GM21786 (cell line): ENCODE measurements at regions not wholly inside any gene's neighbourhood (a gene's known extent, or its start where the extent isn't known, plus 50 kb on each side); places are given as distances from the start of the nearest gene placed in this dataset.

Experiments
- ATAC-seq: cut with Tn5 transposase; IDR thresholded peaks from one replicate; pipeline ENCODE4 v1.9.1; 2021; ENCODE audit not compliant: unreplicated experiment

GRCh38 chrX:9147726-9148125, 113.8 kb upstream of the FAM9B start:
- no peak for ATAC-seq

GRCh38 chrX:9148615-9149399, 114.9 kb upstream of the FAM9B start:
- no peak for ATAC-seq

GRCh38 chrX:9149501-9150245, 115.7 kb upstream of the FAM9B start:
- no peak for ATAC-seq

- ATAC-seq = no peak
Observed at GRCh38 chrX:9151772-9152307, 117.9 kb upstream of the FAM9B start.

GRCh38 chrX:9153300-9153699, 119.4 kb upstream of the FAM9B start:
- ATAC-seq = no peak

GRCh38 chrX:9158611-9159010, 124.7 kb upstream of the FAM9B start:
- ATAC-seq = no peak

GRCh38 chrX:9160698-9161329, 126.9 kb upstream of the FAM9B start:
- no peak for ATAC-seq

- no peak for ATAC-seq
Observed at GRCh38 chrX:9162698-9163097, 128.8 kb upstream of the FAM9B start.

- ATAC-seq = no peak
Observed at GRCh38 chrX:9163214-9163709, 129.3 kb upstream of the FAM9B start.

- ATAC-seq = no peak
Observed at GRCh38 chrX:9164086-9164485, 130.2 kb upstream of the FAM9B start.

GRCh38 chrX:9164533-9165426, 130.9 kb upstream of the FAM9B start:
- ATAC-seq = no peak

GRCh38 chrX:9166584-9166944, 132.6 kb upstream of the FAM9B start:
- no peak for ATAC-seq

GRCh38 chrX:9171841-9172463, 138.0 kb upstream of the FAM9B start:
- ATAC-seq = no peak

- no peak for ATAC-seq
Observed at GRCh38 chrX:9172464-9172850, 138.5 kb upstream of the FAM9B start.

GRCh38 chrX:9180623-9181022, 146.7 kb upstream of the FAM9B start:
- no peak for ATAC-seq

GRCh38 chrX:9182041-9182440, 148.1 kb upstream of the FAM9B start:
- no peak for ATAC-seq

- no peak for ATAC-seq
Observed at GRCh38 chrX:9183481-9183880, 149.6 kb upstream of the FAM9B start.

GRCh38 chrX:9184211-9184610, 150.3 kb upstream of the FAM9B start:
- no peak for ATAC-seq

- no peak for ATAC-seq
Observed at GRCh38 chrX:9188117-9188516, 154.2 kb upstream of the FAM9B start.

GRCh38 chrX:9189286-9189685, 155.4 kb upstream of the FAM9B start:
- no peak for ATAC-seq
